GM19397 (cell line): ENCODE measurements at regions not wholly inside any gene's neighbourhood (a gene's known extent, or its start where the extent isn't known, plus 50 kb on each side); places are given as distances from the start of the nearest gene placed in this dataset.
"Not testable (repeated sequence)": the region's sequence is repeated elsewhere in the genome, so short reads cannot be mapped to it uniquely, and the experiment has no call there.

Experiments
- ATAC-seq: cut with Tn5 transposase; IDR thresholded peaks from one replicate; pipeline ENCODE4 v1.9.1; 2021; ENCODE audit warnings: mild to moderate bottlenecking, moderate library complexity; ENCODE audit not compliant: unreplicated experiment

GRCh38 chr14:55891692-55892091 is 226.5 kb upstream of the PELI2 start:
- no peak for ATAC-seq

DNA sequence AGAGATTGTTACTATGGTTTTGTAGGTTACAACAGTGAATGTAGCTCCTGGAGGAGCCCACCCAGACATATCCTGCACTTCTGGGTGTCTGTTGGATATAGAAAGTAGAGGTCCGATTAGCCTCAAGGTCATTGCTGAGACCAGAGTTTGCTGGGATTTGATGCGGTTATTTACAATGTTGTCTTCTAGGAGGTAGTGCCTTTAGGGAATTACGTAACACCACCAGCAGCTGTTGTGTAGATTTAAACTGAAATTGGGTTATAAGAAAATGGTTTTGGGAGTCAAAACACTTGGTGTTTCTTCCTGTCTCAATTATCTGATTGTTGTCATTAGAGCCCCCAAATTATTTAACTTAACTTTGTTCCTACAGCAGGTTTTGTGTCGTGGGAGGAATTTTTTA is 225.3 kb upstream of the PELI2 start:
- ATAC-seq = no peak

DNA sequence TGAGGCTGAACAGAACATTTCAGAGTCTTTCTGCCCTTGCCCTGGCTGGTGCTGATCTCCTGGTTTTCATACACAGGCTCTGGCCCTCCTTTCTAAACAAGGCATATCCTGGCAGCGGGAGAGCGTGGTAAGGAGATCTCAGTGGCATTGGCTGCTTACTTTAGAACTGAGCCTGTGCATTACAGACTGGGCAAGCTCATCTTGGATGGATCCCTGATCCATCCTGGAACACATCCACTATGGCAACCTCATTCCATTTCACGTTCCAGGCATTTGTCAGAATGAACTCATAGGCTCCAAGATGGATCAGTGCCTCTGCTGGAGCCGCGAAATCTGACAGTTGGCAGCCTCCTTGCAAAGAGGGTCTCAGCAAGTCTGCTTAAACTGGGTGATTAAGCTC is 224.5 kb upstream of the PELI2 start:
- ATAC-seq = no peak

GRCh38 chr14:55897031-55897430 is 221.2 kb upstream of the PELI2 start:
- no peak for ATAC-seq

DNA sequence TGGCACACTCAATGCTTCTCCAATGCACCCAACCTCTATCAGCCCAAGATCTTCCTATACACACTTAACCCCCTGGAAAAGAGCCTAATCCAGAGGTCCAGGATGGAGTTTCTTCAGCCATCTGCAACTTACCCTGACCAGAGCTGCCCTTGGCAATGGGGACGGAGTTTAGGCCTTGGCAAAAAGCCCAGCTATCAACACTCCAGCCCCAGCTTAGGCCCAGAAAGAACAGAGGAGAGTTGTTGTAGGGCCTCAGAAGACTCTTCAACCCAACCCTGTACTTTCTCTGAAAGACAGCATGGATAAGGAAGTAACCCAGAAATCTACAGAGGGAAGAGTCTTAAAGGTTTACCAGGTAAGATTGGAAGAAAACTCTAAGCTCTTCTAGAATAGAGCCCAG is 219.3 kb upstream of the PELI2 start:
- no peak for ATAC-seq

- ATAC-seq = no peak
Observed at GRCh38 chr14:55899531-55899930, 218.7 kb upstream of the PELI2 start.

- ATAC-seq = no peak
Observed at GRCh38 chr14:55900749-55901148, 217.5 kb upstream of the PELI2 start.

- ATAC-seq = no peak
Observed at GRCh38 chr14:55901291-55901690, 216.9 kb upstream of the PELI2 start.

DNA sequence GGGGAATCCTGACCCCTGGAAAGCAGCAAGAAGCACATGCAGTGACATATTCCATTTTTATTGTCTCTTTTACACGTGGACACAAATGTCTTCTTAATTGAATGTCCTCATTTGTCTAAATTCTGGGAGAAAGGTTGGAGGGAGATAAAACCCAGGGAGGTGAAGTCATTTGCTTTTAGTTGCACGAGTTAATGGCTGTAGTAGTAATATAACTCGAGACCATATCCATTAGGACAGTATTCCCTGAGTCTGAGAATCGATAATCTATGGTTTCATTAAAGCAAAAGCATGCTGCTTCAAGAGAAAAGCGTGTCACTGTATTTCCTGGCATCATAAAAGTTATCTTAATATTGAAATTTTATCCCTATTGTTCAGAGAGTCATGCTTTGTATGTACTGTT is 216.0 kb upstream of the PELI2 start:
- ATAC-seq = no peak

GRCh38 chr14:55904086-55904485 is 214.1 kb upstream of the PELI2 start:
- ATAC-seq = no peak

- no peak for ATAC-seq
Observed at GRCh38 chr14:55908106-55908505, 210.1 kb upstream of the PELI2 start.

GRCh38 chr14:55909879-55910278 is 208.3 kb upstream of the PELI2 start:
- no peak for ATAC-seq

GRCh38 chr14:55910601-55911243 is 207.5 kb upstream of the PELI2 start:
- no peak for ATAC-seq

DNA sequence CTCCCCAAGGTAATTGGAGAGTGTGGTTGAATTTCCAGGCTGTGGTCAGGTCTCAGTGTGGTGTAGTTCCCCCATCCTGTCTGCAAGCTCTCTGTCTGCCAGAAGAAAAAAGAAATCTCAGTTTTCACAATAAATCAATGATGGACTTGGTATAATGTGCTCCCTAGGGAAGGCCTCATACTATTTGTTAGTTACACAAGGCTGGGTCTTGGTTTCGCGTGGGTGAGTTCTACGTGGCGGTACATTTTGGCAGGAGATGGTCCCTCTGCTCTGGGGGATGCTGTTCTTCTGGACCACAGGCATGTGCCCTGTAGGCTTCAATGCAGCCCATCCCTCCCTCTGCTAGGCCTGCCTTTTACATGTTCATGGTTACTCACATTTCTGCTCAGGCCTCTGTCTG is 206.4 kb upstream of the PELI2 start:
- no peak for ATAC-seq

DNA sequence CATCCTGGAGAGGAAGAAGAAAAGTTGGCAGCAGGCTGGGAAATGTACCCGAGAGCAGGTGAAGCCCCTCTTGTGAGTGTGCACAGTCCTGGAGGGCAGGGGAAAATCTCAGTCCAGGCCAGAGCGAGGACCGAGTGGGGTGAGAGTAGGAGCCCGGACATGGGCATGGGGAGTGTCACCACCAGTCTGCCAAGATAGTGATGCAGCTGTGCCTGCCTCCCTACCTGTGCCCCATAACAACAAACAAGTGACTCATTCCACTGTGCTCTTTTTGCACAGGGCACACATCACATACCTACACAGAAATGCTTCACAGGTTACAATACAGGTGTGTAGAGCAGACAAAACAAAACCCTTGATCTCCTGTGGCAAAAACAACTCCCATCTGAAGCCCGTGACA is 205.9 kb upstream of the PELI2 start:
- ATAC-seq = no peak

DNA sequence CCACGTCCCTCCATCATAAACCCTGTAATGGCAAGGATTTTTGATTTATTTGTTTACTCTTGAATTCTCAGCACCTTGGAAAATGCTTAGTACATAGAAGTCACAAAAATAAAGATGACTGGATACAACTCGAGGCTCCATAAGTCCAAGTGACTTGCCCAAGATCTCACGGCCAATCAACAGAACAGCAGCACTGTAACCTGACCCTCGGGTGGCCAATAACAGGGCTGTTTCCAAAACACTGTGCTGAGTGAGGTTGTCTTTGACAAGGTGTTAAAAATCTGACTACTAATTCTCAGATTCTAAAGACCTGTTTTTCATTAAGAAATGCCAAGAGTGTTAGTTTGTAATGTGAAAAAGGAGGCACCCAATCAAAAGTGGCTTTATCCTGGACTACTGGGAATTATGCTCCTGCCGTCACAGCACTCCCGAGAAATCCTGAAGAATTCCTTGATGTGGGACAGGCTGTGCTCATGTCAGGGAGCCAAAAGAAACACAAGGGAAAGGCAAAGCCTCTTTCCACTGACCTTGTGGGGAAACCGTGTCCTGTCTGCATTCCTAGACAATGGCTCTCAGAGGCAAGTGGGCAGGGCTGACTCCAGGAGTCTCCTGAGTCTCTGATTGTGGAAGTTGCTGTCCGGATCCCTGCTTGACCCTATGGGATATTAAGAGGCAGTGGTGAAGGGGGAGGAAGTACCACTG is 204.7 kb upstream of the PELI2 start:
- no peak for ATAC-seq

DNA sequence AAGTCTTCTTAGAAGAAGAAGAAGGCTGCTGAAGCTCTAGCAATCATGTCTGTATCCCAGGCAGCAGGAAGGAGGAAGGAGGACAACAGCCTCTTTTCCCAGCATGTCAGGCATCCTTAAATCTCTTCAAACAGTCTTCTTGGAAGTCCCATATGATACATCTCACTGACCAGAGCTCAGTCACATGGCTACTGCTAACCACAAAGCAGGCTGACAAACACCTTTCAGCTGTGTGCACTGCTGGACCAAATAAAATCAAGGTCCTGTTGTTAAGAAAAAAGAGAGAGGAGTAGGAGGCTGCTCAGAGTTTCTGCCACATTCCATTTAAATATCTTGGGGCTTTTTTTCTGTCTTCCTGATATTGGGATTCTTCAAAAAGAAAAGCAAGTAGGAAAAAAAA is 203.4 kb upstream of the PELI2 start:
- no peak for ATAC-seq

DNA sequence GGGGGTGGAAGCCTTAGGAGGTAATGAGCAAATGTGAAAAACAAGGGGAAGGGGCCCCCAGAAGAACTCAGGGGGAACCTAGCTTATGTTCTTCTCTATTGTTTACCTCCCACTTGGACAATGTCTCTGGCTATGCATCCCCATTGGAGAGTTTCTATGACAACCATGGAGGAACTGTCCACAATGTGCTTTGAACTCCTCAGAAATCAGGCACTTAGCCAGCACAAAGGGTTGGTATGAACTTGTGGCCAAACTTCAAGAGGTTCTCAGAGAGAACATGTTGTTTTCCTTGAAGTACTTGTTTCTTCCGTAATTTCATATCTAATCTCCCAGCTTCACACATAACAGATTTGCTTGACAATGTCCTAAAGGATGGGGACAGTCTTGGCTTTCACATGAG is 202.8 kb upstream of the PELI2 start:
- no peak for ATAC-seq

- not testable (repeated sequence) for ATAC-seq
Observed at GRCh38 chr14:55919800-55920199, 198.4 kb upstream of the PELI2 start.

- no peak for ATAC-seq
Observed at GRCh38 chr14:55921511-55921910, 196.7 kb upstream of the PELI2 start.

DNA sequence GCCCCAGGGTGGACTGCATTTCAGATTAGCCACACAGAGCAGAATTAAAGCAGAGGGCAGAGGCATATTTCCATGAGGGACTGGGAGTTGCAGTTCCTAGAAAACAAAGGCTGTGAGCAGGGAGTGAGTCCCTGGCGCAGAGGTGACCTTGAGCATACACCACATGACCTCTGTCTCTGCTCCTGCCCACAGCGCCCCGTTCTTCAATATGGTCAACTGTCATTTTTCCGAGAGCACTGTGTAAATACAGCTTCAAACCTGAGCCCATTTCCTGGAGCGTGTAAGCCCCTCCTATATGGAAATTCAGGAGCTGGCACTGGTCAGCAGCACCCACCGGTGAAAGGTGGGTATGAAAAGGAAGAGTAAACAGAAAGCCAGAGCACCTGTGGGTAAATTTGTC is 192.2 kb upstream of the PELI2 start:
- no peak for ATAC-seq

DNA sequence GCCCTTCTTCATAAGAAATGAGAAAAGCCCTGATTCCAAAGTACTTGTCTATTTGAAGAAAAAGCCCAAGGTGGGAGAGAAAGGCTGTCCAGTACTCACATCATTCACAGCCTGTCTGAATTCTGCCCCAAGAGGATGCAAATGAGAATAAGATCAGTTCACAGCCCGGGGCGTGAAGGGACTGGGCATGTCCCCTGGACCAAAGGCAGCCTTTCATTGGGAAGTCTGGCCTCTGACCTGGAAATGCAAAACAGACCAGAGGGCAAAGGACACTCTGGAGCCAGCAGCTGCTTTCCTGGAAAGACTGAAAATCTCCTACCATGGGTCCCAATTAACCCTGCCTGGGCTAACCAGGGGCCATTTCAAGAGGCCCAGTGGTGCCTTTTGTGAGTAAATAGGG is 191.2 kb upstream of the PELI2 start:
- no peak for ATAC-seq

DNA sequence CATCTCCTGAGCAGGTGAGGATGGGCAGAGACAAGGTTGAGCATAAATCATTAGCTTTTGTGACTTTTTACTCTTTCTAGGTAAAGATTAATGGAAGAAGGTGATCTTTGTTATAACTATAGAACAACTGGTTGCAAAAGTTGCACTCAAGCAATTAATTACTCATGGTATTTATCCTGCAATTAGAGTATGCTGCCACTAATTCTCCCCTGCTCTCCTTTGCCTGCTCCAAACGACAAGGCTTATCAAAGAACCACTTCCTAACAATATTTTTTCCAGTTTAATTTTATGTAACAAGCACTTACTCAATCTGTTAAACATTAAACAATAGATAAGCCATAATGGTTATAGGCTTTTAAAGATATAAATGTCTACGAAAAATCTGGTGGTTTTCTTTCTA is 189.9 kb upstream of the PELI2 start:
- no peak for ATAC-seq
